ENCODE measurements at regions not wholly inside any gene's neighbourhood (a gene's known extent, or its start where the extent isn't known, plus 50 kb on each side); places are given as distances from the start of the nearest gene placed in this dataset.
A peak's percentile ranks its signal among the peaks of the same experiment; 100 is the strongest.

GRCh38 chr13:59391696-59392095, 772.0 kb downstream of the DIAPH3 start:
- peak overlapping the region; percentile 3 for H3K27ac ChIP-seq
- no peaks in the 10 kb centered on the region for H3K36me3 ChIP-seq (ENCODE audit: control insufficient read depth, insufficient read depth, low read length)
- H3K4me1 ChIP-seq = no peaks in the 10 kb centered on the region
- no peaks in the 10 kb centered on the region for H3K27me3 ChIP-seq (ENCODE audit: control insufficient read depth, insufficient read depth, low read length)
- H2AFZ ChIP-seq = peak overlapping the region; percentile 16
- H3K9ac ChIP-seq = no peak overlapping the region
- H3K4me3 ChIP-seq (ENCODE audit: low read depth, low read length) = no peak overlapping the region
- H3K4me2 ChIP-seq (ENCODE audit: low read length) = no peak overlapping the region
- H3K9me3 ChIP-seq (ENCODE audit: control insufficient read depth, low read length) = no peaks in the 10 kb centered on the region
- TF ChIP-seq CTCF (IDR thresholded peaks at IDR 0.05) = peak; percentile 76
- no peaks in the 10 kb centered on the region for H3K79me2 ChIP-seq

- TF ChIP-seq CTCF (IDR thresholded peaks at IDR 0.05) = no peak
- Histone ChIP-seq H3K9me3 (ENCODE audit: control insufficient read depth, low read length) (no peaks in the 10 kb centered on the region), H3K27ac (peak overlapping the region; percentile 3)
Measured at GRCh38 chr13:59392328-59392727, 771.4 kb downstream of the DIAPH3 start.

GRCh38 chr13:59394496-59394895, 769.2 kb downstream of the DIAPH3 start:
- Histone ChIP-seq H3K4me1 (no peaks in the 10 kb centered on the region), H3K9me3 (ENCODE audit: control insufficient read depth, low read length) (no peaks in the 10 kb centered on the region), H3K79me2 (no peaks in the 10 kb centered on the region), H3K36me3 (ENCODE audit: control insufficient read depth, insufficient read depth, low read length) (no peaks in the 10 kb centered on the region), H3K9ac (no peak overlapping the region), H3K4me3 (ENCODE audit: low read depth, low read length) (no peak overlapping the region), H3K27ac (no peak overlapping the region), H2AFZ (no peak overlapping the region), H3K27me3 (ENCODE audit: control insufficient read depth, insufficient read depth, low read length) (no peaks in the 10 kb centered on the region), H3K4me2 (ENCODE audit: low read length) (no peak overlapping the region)
- TF ChIP-seq CTCF (IDR thresholded peaks at IDR 0.05) = no peak

More at GRCh38 chr13:59392328-59392727, 771.4 kb downstream of the DIAPH3 start:
- Histone ChIP-seq H3K4me2 (ENCODE audit: low read length) (no peak overlapping the region), H3K79me2 (no peaks in the 10 kb centered on the region), H3K9ac (no peak overlapping the region), H3K4me3 (ENCODE audit: low read depth, low read length) (no peak overlapping the region), H3K27me3 (ENCODE audit: control insufficient read depth, insufficient read depth, low read length) (no peaks in the 10 kb centered on the region), H3K36me3 (ENCODE audit: control insufficient read depth, insufficient read depth, low read length) (no peaks in the 10 kb centered on the region), H3K4me1 (no peaks in the 10 kb centered on the region), H2AFZ (peak overlapping the region; percentile 22)

- Histone ChIP-seq H3K27ac (no peak overlapping the region), H3K36me3 (ENCODE audit: control insufficient read depth, insufficient read depth, low read length) (no peaks in the 10 kb centered on the region)
- no peak for TF ChIP-seq CTCF (IDR thresholded peaks at IDR 0.05)
Measured at GRCh38 chr13:59398127-59398526, 765.6 kb downstream of the DIAPH3 start.

GRCh38 chr13:59398661-59399060, 765.1 kb downstream of the DIAPH3 start:
- no peak overlapping the region for H3K9ac ChIP-seq
- no peaks in the 10 kb centered on the region for H3K27me3 ChIP-seq (ENCODE audit: control insufficient read depth, insufficient read depth, low read length)

More at GRCh38 chr13:59398127-59398526, 765.6 kb downstream of the DIAPH3 start:
- Histone ChIP-seq H3K4me1 (no peaks in the 10 kb centered on the region), H3K9me3 (ENCODE audit: control insufficient read depth, low read length) (no peaks in the 10 kb centered on the region), H2AFZ (no peak overlapping the region), H3K4me3 (ENCODE audit: low read depth, low read length) (no peak overlapping the region), H3K27me3 (ENCODE audit: control insufficient read depth, insufficient read depth, low read length) (no peaks in the 10 kb centered on the region), H3K4me2 (ENCODE audit: low read length) (no peak overlapping the region), H3K9ac (no peak overlapping the region), H3K79me2 (no peaks in the 10 kb centered on the region)

More at GRCh38 chr13:59398661-59399060, 765.1 kb downstream of the DIAPH3 start:
- no peaks in the 10 kb centered on the region for H3K4me1 ChIP-seq
- no peak overlapping the region for H3K4me3 ChIP-seq (ENCODE audit: low read depth, low read length)
- no peaks in the 10 kb centered on the region for H3K79me2 ChIP-seq
- no peaks in the 10 kb centered on the region for H3K9me3 ChIP-seq (ENCODE audit: control insufficient read depth, low read length)
- no peaks in the 10 kb centered on the region for H3K36me3 ChIP-seq (ENCODE audit: control insufficient read depth, insufficient read depth, low read length)
- no peak overlapping the region for H2AFZ ChIP-seq
- H3K27ac ChIP-seq = no peak overlapping the region
- no peak for TF ChIP-seq CTCF (IDR thresholded peaks at IDR 0.05)
- H3K4me2 ChIP-seq (ENCODE audit: low read length) = no peak overlapping the region
